KOPT-K1 (cell line): ENCODE measurements at regions not wholly inside any gene's neighbourhood (a gene's known extent, or its start where the extent isn't known, plus 50 kb on each side); places are given as distances from the start of the nearest gene placed in this dataset.

ENCODE experiments used
- H3K27ac ChIP-seq: fragments of 200-600 bp; sonication (generic); 2 replicates; pipeline ENCODE4 v1.5.1; 2016; ENCODE audit warnings: antibody characterized with exemption, mild to moderate bottlenecking, low read depth, low read length; ENCODE audit not compliant: poor library complexity, severe bottlenecking
- H3K36me3 ChIP-seq: fragments of 200-600 bp; sonication (generic); 2 replicates; pipeline ENCODE4 v1.5.1; 2017; ENCODE audit warnings: antibody characterized with exemption, mild to moderate bottlenecking, low read length, moderate library complexity; ENCODE audit not compliant: insufficient read depth
- H3K9me3 ChIP-seq: fragments of 200-600 bp; sonication (generic); 2 replicates; pipeline ENCODE4 v1.5.1; 2017; ENCODE audit warnings: antibody characterized with exemption, low read length, mild to moderate bottlenecking; ENCODE audit not compliant: insufficient read depth, poor library complexity, severe bottlenecking

DNA sequence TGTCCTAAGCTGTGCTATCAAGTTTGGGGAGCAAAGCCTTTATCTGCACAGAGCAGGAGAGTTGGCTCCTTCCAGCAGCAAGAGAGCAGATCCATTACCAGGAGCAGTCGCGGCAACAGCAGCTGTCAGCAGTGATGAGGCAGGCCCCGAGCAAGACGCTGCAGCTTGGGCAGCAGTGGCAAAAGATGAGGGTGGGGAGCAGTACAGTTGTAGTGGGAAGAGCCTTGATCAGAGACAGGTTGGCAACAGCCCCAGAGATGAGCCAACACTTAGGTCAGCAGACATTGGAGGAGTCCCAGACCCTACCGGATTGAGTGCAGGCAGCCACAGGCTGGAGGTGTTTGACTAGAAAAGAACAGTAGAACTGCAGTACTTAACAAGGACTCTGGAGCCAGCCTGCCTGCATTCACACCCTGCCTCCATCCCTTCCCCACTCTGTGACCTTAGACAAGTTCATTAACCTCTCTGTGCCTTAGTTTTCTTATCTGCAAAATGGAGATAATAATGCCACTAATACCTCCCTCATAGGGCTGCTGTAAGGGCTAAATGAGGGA, 117.1 kb upstream of the SERTAD2 start:
- Histone ChIP-seq H3K27ac (no peak overlapping the region), H3K36me3 (no peaks in the 10 kb centered on the region), H3K9me3 (peaks cover 5% of the 10 kb centered on the region)

- Histone ChIP-seq H3K36me3 (no peaks in the 10 kb centered on the region), H3K9me3 (peaks cover 5% of the 10 kb centered on the region), H3K27ac (no peak overlapping the region)
These were observed 118.0 kb upstream of the SERTAD2 start for GRCh38 chr2:64771737-64772136.

DNA sequence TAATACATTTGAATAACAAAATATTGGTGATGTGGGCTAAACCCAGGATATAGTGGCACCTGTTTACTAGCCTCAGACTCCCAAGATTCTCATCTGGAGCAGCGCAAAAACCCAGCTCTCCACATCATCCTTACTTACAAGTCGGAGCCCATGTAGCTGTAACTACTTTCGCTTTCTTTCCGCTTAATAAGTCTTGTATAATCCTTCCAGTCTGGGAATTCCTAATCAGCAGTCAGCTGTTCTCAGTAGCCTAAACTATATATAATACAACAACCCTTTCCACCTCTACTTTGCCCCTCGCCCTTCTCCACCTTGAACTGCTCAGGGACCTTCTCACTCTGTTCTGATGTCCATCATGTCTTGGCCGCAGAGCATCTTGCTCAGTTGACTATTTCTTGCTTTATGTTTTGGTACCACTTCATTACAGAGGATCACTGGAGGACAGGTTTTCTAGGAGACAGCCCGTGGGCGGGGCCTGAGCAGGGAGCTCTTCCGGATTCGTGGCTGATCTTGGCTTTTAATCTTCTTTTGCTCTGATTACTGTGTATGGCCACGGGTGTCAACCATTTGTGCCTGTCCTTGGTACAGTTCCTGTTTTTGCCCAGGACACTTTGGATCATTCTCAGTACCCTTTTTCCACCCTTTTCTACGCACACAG, 119.9 kb upstream of the SERTAD2 start:
- Histone ChIP-seq H3K27ac (no peak overlapping the region), H3K36me3 (no peaks in the 10 kb centered on the region), H3K9me3 (peaks cover 5% of the 10 kb centered on the region)

DNA sequence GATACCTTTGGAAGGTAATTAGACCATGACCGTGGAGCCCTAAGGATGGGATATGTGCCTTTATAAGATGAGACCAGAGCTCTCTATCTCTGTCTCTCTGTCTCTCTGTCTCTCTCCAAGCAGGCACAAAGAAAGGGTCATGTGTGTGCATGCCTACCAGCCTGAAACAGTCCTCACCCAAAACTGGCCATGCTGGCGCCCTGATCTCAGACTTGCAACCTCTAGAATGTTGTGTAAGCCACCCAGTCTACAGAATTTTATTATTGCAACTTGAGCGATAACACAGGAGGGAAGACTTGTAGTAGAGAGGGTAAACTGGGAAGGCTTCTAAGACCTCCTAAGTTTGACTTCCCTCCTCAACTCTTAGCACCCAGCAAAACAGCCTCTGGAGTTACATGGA, 124.1 kb upstream of the SERTAD2 start:
- Histone ChIP-seq H3K27ac (no peak overlapping the region), H3K36me3 (no peaks in the 10 kb centered on the region), H3K9me3 (peaks cover 5% of the 10 kb centered on the region)

- Histone ChIP-seq H3K9me3 (peaks cover 5% of the 10 kb centered on the region), H3K27ac (no peak overlapping the region), H3K36me3 (no peaks in the 10 kb centered on the region)
These were observed 125.5 kb upstream of the SERTAD2 start for GRCh38 chr2:64779117-64779690.

- no peaks in the 10 kb centered on the region for H3K36me3 ChIP-seq
- H3K27ac ChIP-seq: no peak overlapping the region
- H3K9me3 ChIP-seq: peaks cover 5% of the 10 kb centered on the region
These were observed 126.3 kb upstream of the SERTAD2 start for GRCh38 chr2:64780041-64780440.

- Histone ChIP-seq H3K27ac (no peak overlapping the region), H3K9me3 (no peaks in the 10 kb centered on the region), H3K36me3 (no peaks in the 10 kb centered on the region)
These were observed 128.1 kb upstream of the SERTAD2 start for GRCh38 chr2:64781711-64782390.

GRCh38 chr2:64784168-64785061, 130.7 kb upstream of the SERTAD2 start:
- H3K9me3 ChIP-seq: no peaks in the 10 kb centered on the region
- H3K27ac ChIP-seq: no peak overlapping the region
- H3K36me3 ChIP-seq: no peaks in the 10 kb centered on the region

- no peaks in the 10 kb centered on the region for H3K36me3 ChIP-seq
- H3K9me3 ChIP-seq: no peaks in the 10 kb centered on the region
- H3K27ac ChIP-seq: no peak overlapping the region
These were observed 131.5 kb upstream of the SERTAD2 start for GRCh38 chr2:64785245-64785644.

DNA sequence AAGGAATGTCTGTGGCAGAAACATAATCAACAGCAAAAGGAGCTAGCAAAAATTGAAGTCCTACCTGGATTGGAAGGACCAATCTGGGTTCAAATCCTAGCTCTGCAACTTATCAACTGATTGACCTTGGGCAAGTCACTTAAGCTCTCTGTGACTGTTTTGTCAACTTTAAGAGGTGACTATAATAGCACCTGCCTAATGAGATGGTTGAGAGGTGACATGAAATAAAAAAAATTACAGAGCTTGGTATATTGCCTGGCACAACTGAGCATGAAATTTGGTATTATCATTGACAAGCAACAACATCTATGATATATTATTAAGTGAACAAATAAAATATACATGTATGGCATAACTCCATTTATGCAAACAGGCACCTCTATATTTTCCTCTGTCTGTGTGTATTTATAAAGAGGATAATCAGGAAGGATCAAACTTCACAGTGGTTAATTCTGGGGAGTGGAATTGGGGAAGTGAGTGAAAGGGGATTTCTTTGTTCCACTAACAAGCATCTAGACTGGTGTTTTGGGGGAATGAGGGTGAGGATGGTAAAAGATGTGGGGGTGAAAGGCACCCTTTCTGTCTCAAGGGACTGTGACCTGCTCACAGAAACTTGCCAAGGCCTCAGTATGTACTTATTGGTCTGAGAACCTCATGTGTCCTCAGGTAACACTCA, 132.8 kb upstream of the SERTAD2 start:
- Histone ChIP-seq H3K27ac (no peak overlapping the region), H3K9me3 (no peaks in the 10 kb centered on the region), H3K36me3 (no peaks in the 10 kb centered on the region)

DNA sequence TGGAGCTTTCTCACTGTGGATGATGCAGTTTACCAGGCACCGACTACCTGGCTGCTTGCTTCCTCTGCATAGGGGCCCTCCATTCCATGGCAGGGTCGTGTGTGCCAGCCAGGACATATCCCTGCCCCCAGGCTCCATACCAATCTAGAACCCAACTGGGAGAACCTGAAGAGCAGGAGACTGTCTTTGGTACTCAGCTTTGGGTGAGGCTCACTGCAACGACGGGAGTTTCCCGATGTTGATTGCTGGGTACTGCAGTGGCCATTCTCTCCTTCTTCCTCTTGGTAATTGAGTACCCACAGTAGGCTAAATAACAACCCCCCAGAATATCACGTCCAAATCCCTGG, 133.3 kb upstream of the SERTAD2 start:
- Histone ChIP-seq H3K9me3 (no peaks in the 10 kb centered on the region), H3K27ac (no peak overlapping the region), H3K36me3 (no peaks in the 10 kb centered on the region)

GRCh38 chr2:64787698-64788097, 134.0 kb upstream of the SERTAD2 start:
- Histone ChIP-seq H3K27ac (no peak overlapping the region), H3K36me3 (no peaks in the 10 kb centered on the region), H3K9me3 (no peaks in the 10 kb centered on the region)

DNA sequence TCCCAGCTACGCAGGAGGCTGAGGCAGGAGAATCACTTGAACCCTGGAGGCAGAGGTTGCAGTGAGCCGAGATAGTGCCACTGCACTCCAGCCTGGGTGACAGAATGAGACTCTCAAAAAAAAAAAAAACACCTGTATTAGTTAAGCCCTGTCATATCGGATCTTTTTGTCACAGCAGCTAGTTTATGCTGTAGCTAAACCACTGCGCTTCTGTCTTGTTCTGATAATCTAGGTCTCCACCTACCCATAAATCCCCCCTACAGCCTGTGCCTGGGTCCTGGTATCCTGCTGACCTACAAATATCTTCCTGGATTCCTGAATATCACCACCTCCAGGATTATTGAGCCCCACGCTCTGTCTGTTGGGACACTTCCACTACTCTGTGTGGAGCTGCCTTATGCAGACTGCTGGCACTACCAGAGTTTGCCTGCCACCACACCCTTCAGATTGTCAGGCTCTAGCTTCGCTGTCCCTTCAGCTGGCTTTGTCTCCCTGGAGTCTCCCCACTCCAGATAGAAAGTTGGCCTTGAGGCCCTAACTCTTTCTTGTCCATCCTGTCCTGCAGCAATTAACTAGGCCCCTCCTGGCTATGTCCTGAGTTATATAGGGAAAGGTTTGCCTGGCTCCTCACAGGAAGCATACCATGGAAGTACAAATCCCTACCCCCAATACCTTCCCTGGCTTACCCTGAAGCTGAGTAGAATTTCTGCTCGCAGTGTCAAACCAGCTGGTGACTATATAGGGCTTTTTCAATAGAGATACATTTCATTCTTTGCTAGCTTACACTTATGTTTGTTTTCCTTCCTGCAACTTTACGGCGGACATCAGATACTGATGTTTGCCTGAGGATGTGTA, 136.0 kb upstream of the SERTAD2 start:
- H3K36me3 ChIP-seq: no peaks in the 10 kb centered on the region
- no peaks in the 10 kb centered on the region for H3K9me3 ChIP-seq
- H3K27ac ChIP-seq: no peak overlapping the region

DNA sequence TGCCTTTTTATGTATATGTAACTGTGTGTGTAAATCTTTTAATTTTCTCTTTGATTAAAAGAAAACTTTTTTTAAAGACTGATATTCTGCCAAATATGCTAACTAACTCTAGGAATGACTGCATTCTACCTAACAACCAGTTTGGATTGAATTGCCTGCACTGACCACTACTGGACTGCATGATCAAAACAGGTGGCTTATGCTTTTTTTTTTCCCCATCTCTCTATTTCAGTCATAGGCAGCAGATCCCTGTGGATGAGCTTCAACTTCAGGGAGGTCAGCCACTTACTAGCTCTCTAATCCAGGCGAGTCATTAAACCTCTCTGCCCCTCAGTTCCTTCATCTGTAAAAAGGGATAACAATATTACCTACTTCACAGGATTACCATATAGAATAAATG, 138.6 kb upstream of the SERTAD2 start:
- no peaks in the 10 kb centered on the region for H3K36me3 ChIP-seq
- H3K9me3 ChIP-seq: no peaks in the 10 kb centered on the region
- no peak overlapping the region for H3K27ac ChIP-seq
